ENCODE measurements at regions not wholly inside any gene's neighbourhood (a gene's known extent, or its start where the extent isn't known, plus 50 kb on each side); places are given as distances from the start of the nearest gene placed in this dataset.
"Not testable (repeated sequence)": the region's sequence is repeated elsewhere in the genome, so short reads cannot be mapped to it uniquely, and the experiment has no call there.

- DNase-seq; in situ Hi-C loops (cut with HindIII; ENCODE audit: low pct_ligation_motif_present, low pct_unique_long_range_greater_than_20kb, low sequenced_read_pairs): not testable (repeated sequence)
Observed at GRCh38 chr1:149841597-149842238, 57.6 kb upstream of the BOLA1 start.

GRCh38 chr1:149842458-149843064, 56.8 kb upstream of the BOLA1 start:
- in situ Hi-C loops (cut with HindIII; ENCODE audit: low pct_ligation_motif_present, low pct_unique_long_range_greater_than_20kb, low sequenced_read_pairs); DNase-seq: not testable (repeated sequence)

- in situ Hi-C loops (cut with HindIII; ENCODE audit: low pct_ligation_motif_present, low pct_unique_long_range_greater_than_20kb, low sequenced_read_pairs), result no loop called here
- DNase-seq, result no peak
Observed at GRCh38 chr1:149843431-149844041, 55.8 kb upstream of the BOLA1 start.

GRCh38 chr1:149844101-149844500, 55.3 kb upstream of the BOLA1 start:
- in situ Hi-C loops (cut with HindIII; ENCODE audit: low pct_ligation_motif_present, low pct_unique_long_range_greater_than_20kb, low sequenced_read_pairs), result no loop called here
- peak; percentile 69 for DNase-seq

- in situ Hi-C loops (cut with HindIII; ENCODE audit: low pct_ligation_motif_present, low pct_unique_long_range_greater_than_20kb, low sequenced_read_pairs), result no loop called here
Observed at GRCh38 chr1:149844650-149845255, 54.6 kb upstream of the BOLA1 start.

GRCh38 chr1:149845416-149845815, 54.0 kb upstream of the BOLA1 start:
- in situ Hi-C loops (cut with HindIII; ENCODE audit: low pct_ligation_motif_present, low pct_unique_long_range_greater_than_20kb, low sequenced_read_pairs), result no loop called here
- no peak for DNase-seq

More at GRCh38 chr1:149844650-149845255, 54.6 kb upstream of the BOLA1 start:
- no peak for DNase-seq

GRCh38 chr1:149846042-149846441, 53.3 kb upstream of the BOLA1 start:
- no peak for DNase-seq
- in situ Hi-C loops (cut with HindIII; ENCODE audit: low pct_ligation_motif_present, low pct_unique_long_range_greater_than_20kb, low sequenced_read_pairs), result no loop called here

- DNase-seq, result no peak
- in situ Hi-C loops (cut with HindIII; ENCODE audit: low pct_ligation_motif_present, low pct_unique_long_range_greater_than_20kb, low sequenced_read_pairs), result no loop called here
Observed at GRCh38 chr1:149846593-149847466, 52.5 kb upstream of the BOLA1 start.

- in situ Hi-C loops (cut with HindIII; ENCODE audit: low pct_ligation_motif_present, low pct_unique_long_range_greater_than_20kb, low sequenced_read_pairs), result no loop called here
- DNase-seq, result no peak
Observed at GRCh38 chr1:149848340-149849110, 50.8 kb upstream of the BOLA1 start.

- DNase-seq, result no peak
- in situ Hi-C loops (cut with HindIII; ENCODE audit: low pct_ligation_motif_present, low pct_unique_long_range_greater_than_20kb, low sequenced_read_pairs), result no loop called here
Observed at GRCh38 chr1:149849111-149849946, 50.0 kb upstream of the BOLA1 start.
